SK-N-SH treated with all-trans-retinoic acid at 6 μM for 48 hours (cell line): ENCODE measurements at regions not wholly inside any gene's neighbourhood (a gene's known extent, or its start where the extent isn't known, plus 50 kb on each side); places are given as distances from the start of the nearest gene placed in this dataset.

ENCODE experiments used
- ATAC-seq: fragments of 200-7000 bp; cut with Tn5 transposase; 3 replicates; pipeline ENCODE4 v1.9.1; 2020; ENCODE audit warnings: mild to moderate bottlenecking, moderate library complexity
- ARNTL ChIP-seq: fragments of 450-650 bp; formaldehyde crosslinking; IDR thresholded peaks from 2 replicates; pipeline ENCODE4 v1.5.0; 2020; ENCODE audit warnings: low read depth, mild to moderate bottlenecking, moderate library complexity, borderline replicate concordance
- BACH2 ChIP-seq: fragments of 250-450 bp; sonication (Bioruptor Pico); IDR thresholded peaks from 2 replicates; pipeline ENCODE4 v1.9.0; 2021; ENCODE audit warnings: mild to moderate bottlenecking, borderline replicate concordance
- CSDC2 ChIP-seq: fragments of 250-450 bp; sonication (Bioruptor Pico); IDR thresholded peaks from 2 replicates; pipeline ENCODE4 v1.5.0; 2020; ENCODE audit warnings: mild to moderate bottlenecking, moderate library complexity
- ESRRG ChIP-seq: fragments of 250-450 bp; sonication (Bioruptor Pico); IDR thresholded peaks from 2 replicates; pipeline ENCODE4 v1.6.1; 2021; ENCODE audit warnings: mild to moderate bottlenecking
- GLIS3 ChIP-seq: fragments of 250-450 bp; sonication (Bioruptor Pico); IDR thresholded peaks from 2 replicates; pipeline ENCODE4 v1.5.0; 2020; ENCODE audit warnings: mild to moderate bottlenecking, moderate library complexity
- ISL1 ChIP-seq: fragments of 250-450 bp; sonication (Bioruptor Pico); IDR thresholded peaks from 2 replicates; pipeline ENCODE4 v2.1.2; 2022; ENCODE audit warnings: mild to moderate bottlenecking, moderate library complexity
- OSR1 ChIP-seq: fragments of 250-450 bp; sonication (Bioruptor Pico); IDR thresholded peaks from 2 replicates; pipeline ENCODE4 v1.8.0; 2022; ENCODE audit warnings: moderate library complexity, mild to moderate bottlenecking, inconsistent platforms
- PPARA ChIP-seq: fragments of 250-450 bp; sonication (Bioruptor Pico); IDR thresholded peaks from 2 replicates; pipeline ENCODE4 v1.5.0; 2020; ENCODE audit warnings: mild to moderate bottlenecking, borderline replicate concordance
- RARB ChIP-seq: fragments of 250-450 bp; sonication (Bioruptor Pico); IDR thresholded peaks from 2 replicates; pipeline ENCODE4 v1.8.0; 2021; ENCODE audit warnings: mild to moderate bottlenecking, moderate library complexity
- SNAI2 ChIP-seq: fragments of 250-450 bp; sonication (Bioruptor Pico); IDR thresholded peaks from 2 replicates; pipeline ENCODE4 v1.5.0; 2020; ENCODE audit warnings: mild to moderate bottlenecking, moderate library complexity
- TCF4 ChIP-seq: fragments of 250-450 bp; sonication (Bioruptor Pico); IDR thresholded peaks from 2 replicates; pipeline ENCODE4 v1.8.0; 2021; ENCODE audit warnings: mild to moderate bottlenecking, moderate library complexity, borderline replicate concordance
- TOX ChIP-seq: fragments of 250-450 bp; sonication (Bioruptor Pico); IDR thresholded peaks from 2 replicates; pipeline ENCODE4 v1.8.0; 2021; ENCODE audit warnings: mild to moderate bottlenecking, moderate library complexity, borderline replicate concordance
- ZC3H10 ChIP-seq: fragments of 250-450 bp; sonication (Bioruptor Pico); IDR thresholded peaks from 2 replicates; pipeline ENCODE4 v1.5.1; 2021; ENCODE audit warnings: mild to moderate bottlenecking, moderate library complexity
- ZFP30 ChIP-seq: fragments of 450-650 bp; formaldehyde crosslinking; IDR thresholded peaks from 2 replicates; pipeline ENCODE4 v1.5.0; 2022; ENCODE audit warnings: mild to moderate bottlenecking, moderate library complexity
- ZNF565 ChIP-seq: fragments of 450-650 bp; formaldehyde crosslinking; conservative IDR thresholded peaks from 2 replicates; pipeline ENCODE4 v1.5.0; 2020; ENCODE audit warnings: low read depth, mild to moderate bottlenecking, moderate library complexity
- ZNF70 ChIP-seq: fragments of 450-650 bp; formaldehyde crosslinking; IDR thresholded peaks from 2 replicates; pipeline ENCODE4 v1.5.0; 2020; ENCODE audit warnings: mild to moderate bottlenecking, moderate library complexity
- ZNF8 ChIP-seq: fragments of 450-650 bp; formaldehyde crosslinking; IDR thresholded peaks from 2 replicates; pipeline ENCODE4 v1.5.0; 2020; ENCODE audit warnings: mild to moderate bottlenecking, moderate library complexity
- TF ChIP-seq, protein P1 (sequence below): fragments of 250-450 bp; sonication (Bioruptor Pico); IDR thresholded peaks from 2 replicates; pipeline ENCODE4 v1.5.1; 2020; ENCODE audit warnings: low read depth, mild to moderate bottlenecking, moderate library complexity
- TF ChIP-seq, protein P2 (sequence below): fragments of 250-450 bp; sonication (Bioruptor Pico); IDR thresholded peaks from 2 replicates; pipeline ENCODE4 v1.5.0; 2020; ENCODE audit warnings: mild to moderate bottlenecking, moderate library complexity
- TF ChIP-seq, protein P3 (sequence below): fragments of 250-450 bp; sonication (Bioruptor Pico); IDR thresholded peaks from 2 replicates; pipeline ENCODE4 v1.5.1; 2021; ENCODE audit warnings: mild to moderate bottlenecking, moderate library complexity
- TF ChIP-seq, protein P4 (sequence below): fragments of 250-450 bp; sonication (Bioruptor Pico); IDR thresholded peaks from 2 replicates; pipeline ENCODE4 v1.8.0; 2020; ENCODE audit warnings: mild to moderate bottlenecking, moderate library complexity, borderline replicate concordance

DNA sequence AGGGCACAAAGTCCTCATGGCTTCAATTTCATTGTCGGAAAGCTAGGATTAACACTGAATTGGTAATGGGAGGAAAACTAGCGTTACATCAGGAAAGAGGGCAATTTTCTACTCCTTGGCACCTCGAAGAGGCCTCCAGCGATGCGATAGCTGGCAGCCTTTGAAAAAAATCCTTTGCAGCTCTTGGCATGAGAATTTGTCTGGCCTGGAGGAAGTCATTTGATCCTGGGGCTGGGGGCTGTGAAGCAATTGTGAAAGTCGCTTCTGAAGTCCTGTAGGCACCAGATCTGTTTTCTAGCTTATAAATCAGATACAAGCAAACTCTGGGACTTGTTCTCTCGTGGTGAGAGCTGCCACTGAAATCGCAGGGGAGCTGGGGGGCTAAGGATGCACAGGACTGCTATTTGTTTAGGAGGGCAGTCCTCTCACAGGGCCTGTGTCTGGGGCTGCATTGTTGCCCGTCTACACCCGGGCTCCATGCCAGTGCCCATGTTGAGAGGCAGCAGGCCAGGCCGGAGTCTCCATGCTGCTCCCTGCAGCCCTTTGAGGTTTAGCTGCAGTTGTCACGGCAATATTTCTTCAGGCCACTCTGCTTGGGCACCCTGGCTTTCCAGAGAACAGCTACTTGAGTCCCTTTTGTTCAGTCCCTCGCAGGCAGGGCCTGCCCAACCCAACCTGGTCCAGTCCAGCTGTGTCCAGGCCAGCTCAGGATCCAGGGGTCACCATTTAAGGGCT, 206.8 kb upstream of the LYZL1 start (continued):
- TF ChIP-seq, protein P1, sequence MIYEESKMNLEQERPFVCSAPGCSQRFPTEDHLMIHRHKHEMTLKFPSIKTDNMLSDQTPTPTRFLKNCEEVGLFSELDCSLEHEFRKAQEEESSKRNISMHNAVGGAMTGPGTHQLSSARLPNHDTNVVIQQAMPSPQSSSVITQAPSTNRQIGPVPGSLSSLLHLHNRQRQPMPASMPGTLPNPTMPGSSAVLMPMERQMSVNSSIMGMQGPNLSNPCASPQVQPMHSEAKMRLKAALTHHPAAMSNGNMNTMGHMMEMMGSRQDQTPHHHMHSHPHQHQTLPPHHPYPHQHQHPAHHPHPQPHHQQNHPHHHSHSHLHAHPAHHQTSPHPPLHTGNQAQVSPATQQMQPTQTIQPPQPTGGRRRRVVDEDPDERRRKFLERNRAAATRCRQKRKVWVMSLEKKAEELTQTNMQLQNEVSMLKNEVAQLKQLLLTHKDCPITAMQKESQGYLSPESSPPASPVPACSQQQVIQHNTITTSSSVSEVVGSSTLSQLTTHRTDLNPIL (CRISPR knock-in tag), result no peak
- no peak for TF ChIP-seq TCF4 (CRISPR knock-in tag)
- no peak for TF ChIP-seq PPARA
- TF ChIP-seq ARNTL (CRISPR knock-in tag), result no peak
- TF ChIP-seq, protein P2, sequence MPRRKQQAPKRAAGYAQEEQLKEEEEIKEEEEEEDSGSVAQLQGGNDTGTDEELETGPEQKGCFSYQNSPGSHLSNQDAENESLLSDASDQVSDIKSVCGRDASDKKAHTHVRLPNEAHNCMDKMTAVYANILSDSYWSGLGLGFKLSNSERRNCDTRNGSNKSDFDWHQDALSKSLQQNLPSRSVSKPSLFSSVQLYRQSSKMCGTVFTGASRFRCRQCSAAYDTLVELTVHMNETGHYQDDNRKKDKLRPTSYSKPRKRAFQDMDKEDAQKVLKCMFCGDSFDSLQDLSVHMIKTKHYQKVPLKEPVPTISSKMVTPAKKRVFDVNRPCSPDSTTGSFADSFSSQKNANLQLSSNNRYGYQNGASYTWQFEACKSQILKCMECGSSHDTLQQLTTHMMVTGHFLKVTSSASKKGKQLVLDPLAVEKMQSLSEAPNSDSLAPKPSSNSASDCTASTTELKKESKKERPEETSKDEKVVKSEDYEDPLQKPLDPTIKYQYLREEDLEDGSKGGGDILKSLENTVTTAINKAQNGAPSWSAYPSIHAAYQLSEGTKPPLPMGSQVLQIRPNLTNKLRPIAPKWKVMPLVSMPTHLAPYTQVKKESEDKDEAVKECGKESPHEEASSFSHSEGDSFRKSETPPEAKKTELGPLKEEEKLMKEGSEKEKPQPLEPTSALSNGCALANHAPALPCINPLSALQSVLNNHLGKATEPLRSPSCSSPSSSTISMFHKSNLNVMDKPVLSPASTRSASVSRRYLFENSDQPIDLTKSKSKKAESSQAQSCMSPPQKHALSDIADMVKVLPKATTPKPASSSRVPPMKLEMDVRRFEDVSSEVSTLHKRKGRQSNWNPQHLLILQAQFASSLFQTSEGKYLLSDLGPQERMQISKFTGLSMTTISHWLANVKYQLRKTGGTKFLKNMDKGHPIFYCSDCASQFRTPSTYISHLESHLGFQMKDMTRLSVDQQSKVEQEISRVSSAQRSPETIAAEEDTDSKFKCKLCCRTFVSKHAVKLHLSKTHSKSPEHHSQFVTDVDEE (CRISPR knock-in tag), result no peak
- TF ChIP-seq ZNF8 (CRISPR knock-in tag), result no peak
- TF ChIP-seq RARB, result no peak
- TF ChIP-seq, all 23 proteins: peak for 0

DNA sequence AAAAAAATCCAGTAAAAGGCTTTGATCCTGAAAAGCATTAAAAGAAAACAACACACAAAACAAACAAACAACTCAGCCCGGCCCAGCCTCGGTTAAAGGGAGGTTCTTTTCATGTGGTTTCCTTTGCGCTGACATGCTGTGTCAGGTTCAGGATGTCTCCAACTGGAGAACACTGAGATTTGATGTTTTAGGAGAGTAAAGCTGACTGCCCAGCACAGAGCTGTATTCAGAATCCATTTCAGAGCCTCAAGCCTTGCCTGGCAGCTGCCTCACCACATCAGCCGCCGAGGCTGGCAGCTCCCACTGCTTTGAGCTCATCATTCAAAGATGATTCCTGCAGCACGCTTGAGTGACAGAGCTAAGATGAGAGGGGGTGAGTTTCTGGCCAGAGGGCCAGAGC, 205.8 kb upstream of the LYZL1 start:
- no peak for TF ChIP-seq ZNF565
- no peak for TF ChIP-seq ZC3H10 (CRISPR knock-in tag)
- TF ChIP-seq, protein P1 (CRISPR knock-in tag), result no peak
- no peak for TF ChIP-seq ZNF8 (CRISPR knock-in tag)
- TF ChIP-seq BACH2 (CRISPR knock-in tag), result no peak
- no peak for TF ChIP-seq PPARA
- TF ChIP-seq ARNTL (CRISPR knock-in tag), result no peak
- TF ChIP-seq, protein P3, sequence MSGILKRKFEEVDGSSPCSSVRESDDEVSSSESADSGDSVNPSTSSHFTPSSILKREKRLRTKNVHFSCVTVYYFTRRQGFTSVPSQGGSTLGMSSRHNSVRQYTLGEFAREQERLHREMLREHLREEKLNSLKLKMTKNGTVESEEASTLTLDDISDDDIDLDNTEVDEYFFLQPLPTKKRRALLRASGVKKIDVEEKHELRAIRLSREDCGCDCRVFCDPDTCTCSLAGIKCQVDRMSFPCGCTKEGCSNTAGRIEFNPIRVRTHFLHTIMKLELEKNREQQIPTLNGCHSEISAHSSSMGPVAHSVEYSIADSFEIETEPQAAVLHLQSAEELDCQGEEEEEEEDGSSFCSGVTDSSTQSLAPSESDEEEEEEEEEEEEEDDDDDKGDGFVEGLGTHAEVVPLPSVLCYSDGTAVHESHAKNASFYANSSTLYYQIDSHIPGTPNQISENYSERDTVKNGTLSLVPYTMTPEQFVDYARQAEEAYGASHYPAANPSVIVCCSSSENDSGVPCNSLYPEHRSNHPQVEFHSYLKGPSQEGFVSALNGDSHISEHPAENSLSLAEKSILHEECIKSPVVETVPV, result no peak
- TF ChIP-seq SNAI2 (CRISPR knock-in tag), result no peak
- TF ChIP-seq RARB, result no peak
- no peak for TF ChIP-seq TOX (CRISPR knock-in tag)
- TF ChIP-seq, protein P4, sequence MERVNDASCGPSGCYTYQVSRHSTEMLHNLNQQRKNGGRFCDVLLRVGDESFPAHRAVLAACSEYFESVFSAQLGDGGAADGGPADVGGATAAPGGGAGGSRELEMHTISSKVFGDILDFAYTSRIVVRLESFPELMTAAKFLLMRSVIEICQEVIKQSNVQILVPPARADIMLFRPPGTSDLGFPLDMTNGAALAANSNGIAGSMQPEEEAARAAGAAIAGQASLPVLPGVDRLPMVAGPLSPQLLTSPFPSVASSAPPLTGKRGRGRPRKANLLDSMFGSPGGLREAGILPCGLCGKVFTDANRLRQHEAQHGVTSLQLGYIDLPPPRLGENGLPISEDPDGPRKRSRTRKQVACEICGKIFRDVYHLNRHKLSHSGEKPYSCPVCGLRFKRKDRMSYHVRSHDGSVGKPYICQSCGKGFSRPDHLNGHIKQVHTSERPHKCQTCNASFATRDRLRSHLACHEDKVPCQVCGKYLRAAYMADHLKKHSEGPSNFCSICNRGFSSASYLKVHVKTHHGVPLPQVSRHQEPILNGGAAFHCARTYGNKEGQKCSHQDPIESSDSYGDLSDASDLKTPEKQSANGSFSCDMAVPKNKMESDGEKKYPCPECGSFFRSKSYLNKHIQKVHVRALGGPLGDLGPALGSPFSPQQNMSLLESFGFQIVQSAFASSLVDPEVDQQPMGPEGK (CRISPR knock-in tag), result no peak
- no peak for TF ChIP-seq OSR1
- TF ChIP-seq ESRRG (CRISPR knock-in tag), result no peak
- TF ChIP-seq CSDC2 (CRISPR knock-in tag), result no peak
- no peak for TF ChIP-seq ISL1 (CRISPR knock-in tag)
- TF ChIP-seq TCF4 (CRISPR knock-in tag), result no peak
- no peak for TF ChIP-seq GLIS3
- TF ChIP-seq ZFP30 (CRISPR knock-in tag), result no peak
- TF ChIP-seq ZNF70 (CRISPR knock-in tag), result no peak
- no peak for ATAC-seq

DNA sequence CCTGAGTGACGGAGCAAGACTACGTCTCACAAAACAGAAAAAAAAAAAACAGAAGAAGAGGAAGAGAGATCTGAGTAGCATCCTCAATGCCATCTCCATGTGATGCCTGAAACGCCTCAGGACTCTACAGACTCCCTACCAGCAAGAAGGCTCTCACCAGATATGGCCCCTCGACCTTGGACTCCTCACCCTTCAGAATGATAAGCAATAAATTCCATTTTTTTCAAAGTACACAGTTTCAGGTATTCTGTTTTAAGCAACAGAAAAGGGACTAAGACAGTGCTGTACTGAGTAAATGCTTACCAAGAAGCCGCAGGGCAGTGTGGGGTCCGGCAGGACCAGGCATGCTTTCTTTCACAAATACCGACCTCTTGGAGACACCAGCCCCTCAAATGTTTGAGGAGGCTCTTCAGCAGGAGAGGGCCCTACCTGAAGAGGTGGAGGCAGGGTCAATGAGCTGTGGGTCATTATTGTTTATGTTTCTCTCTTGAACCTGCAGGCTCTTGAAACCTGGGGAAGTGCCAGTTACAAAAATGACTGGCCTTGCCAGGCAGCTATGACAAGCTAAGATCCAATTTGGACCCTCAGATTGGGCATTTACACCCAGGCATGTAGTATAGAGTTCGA, 204.1 kb upstream of the LYZL1 start:
- no peak for TF ChIP-seq ZNF565
- no peak for TF ChIP-seq RARB
- no peak for ATAC-seq
